NCI-H345 treated with DMSO at 0.1 percent for 48 hours (cell line): ENCODE measurements at regions not wholly inside any gene's neighbourhood (a gene's known extent, or its start where the extent isn't known, plus 50 kb on each side); places are given as distances from the start of the nearest gene placed in this dataset.
A peak's percentile ranks its signal among the peaks of the same experiment; 100 is the strongest.

Experiments used
- DNase-seq: peaks from one replicate; lab custom pipeline; 2025; ENCODE audit not compliant: unreplicated experiment; lab: John Stamatoyannopoulos, UW

DNA sequence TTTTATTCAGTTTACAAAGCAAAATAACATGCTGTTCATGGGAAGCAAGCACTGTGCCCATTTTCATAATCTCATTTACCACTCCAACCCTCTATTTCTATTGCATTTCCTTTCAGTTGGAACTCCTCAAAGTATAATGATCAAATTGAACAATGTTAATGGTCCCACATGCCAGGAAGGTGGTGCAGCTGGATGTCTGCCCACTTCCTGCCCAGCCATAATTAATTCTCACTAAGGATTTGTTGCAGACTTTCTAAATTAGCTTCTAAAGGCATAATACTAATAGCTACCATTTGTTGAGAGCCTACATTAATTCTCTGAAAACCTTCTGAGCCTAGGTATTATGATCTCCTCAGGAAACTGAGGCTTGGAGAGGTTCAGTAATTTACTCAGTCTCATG is 316.1 kb upstream of the TPM1 start:
- no peak for DNase-seq

DNA sequence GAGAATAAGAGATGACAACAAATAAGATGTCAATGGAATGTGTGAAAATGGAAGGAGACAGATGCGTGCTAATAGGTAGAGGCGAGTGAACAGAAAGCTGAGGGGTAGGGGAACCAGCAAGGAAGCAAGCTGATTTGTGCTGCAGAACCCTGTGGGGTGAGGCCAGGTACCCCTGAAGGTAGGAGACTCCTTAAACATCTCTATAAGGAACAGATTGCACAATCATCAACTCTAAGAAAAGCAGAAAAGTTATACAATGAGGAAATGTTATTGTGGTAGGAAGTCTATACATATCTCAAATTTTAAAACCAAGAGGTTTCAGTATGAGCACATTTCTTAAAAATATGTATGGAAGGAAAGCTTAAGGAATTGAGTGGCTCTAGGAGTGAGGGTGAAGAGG is 315.0 kb upstream of the TPM1 start:
- DNase-seq = no peak

DNA sequence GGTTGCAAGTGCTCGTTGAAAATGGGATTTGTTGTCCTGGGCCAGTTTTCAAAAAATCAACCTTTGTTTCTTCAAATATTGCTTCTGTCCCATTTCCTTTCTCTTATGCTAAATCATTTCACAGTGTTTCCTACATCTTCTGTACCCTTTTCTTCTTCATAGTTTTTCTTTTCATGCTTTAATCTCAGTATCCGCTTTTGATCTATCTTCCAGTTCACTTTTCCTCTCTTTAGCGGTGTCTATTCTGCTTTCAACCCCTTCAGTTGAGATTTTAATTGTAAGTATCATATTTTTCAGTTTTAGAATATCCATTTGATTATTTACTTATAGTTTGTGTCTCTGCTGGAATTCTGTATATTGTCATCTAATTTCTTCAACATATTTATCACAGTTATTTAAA is 311.7 kb upstream of the TPM1 start:
- no peak for DNase-seq

DNA sequence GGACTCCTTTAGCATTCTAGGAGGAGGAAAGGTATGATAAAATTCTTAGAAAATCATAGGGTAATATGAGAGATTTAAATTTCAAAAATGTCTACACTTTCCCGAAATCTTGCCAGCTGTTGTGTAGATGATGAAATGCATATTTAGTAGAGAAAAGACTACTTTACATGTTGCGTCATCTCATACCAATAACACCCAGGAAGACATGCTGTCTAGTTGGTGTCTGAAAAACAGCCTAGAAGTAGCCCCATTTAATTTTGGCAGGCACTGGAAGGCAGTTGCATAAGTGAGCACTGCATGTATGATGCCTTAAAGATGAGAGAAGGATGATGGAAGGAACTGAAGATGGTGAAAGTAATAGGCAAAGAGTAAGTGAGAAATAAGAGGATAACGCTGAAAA is 310.5 kb upstream of the TPM1 start:
- DNase-seq = no peak

DNA sequence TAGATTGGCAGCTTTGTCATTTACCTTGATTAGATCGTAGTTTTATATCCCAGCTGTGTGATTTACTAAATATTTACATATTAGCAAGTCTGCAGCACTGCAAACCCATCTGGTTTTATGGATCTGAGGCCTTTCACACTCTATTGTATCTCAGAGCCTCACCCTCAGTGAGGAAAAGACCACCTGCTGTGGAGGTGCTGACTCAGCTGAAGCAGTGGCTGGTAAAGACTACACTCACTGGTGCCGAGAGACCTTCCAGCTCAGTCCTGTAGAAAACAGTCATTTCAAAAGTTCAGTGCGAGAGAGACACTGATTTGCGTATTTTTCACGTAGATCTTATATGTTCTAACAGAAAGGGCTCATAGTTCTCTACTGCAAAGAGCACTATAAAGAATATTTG is 307.8 kb upstream of the TPM1 start:
- no peak for DNase-seq

DNA sequence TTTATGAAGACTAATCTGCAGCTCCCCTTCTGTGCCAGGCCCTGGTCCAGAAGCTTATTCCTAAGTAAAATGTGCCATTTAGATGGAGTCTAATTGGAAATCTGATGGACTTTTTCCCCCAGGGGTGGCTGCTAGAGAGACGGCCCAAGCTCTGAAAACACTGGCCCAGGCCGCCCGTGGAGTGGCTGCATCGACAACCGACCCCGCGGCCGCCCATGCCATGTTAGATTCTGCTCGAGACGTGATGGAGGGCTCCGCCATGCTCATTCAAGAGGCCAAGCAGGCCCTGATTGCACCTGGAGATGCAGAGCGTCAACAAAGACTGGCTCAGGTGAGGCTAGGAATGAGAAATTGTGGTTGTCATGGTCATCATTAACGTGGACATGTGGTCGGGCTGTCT is 305.8 kb upstream of the TPM1 start:
- no peak for DNase-seq

DNA sequence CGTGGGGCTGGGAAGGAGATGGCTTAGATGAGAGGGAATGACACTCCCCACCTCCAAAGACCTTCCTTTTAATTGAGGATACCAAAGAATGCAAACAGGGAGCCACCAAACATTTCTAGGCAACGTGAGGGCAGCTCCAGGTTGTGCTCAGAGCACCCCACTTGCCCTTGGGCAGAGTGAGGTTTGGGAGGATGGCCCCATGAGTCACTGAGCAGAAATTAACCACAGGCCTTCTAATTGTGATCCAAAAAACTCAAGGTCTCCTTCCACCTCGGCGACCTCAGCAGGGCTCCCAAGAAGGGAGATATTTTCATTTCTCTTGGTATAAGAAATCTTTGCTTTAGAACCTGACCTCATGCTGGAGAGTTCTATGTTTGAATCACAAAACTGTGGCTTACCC is 305.0 kb upstream of the TPM1 start:
- no peak for DNase-seq

DNA sequence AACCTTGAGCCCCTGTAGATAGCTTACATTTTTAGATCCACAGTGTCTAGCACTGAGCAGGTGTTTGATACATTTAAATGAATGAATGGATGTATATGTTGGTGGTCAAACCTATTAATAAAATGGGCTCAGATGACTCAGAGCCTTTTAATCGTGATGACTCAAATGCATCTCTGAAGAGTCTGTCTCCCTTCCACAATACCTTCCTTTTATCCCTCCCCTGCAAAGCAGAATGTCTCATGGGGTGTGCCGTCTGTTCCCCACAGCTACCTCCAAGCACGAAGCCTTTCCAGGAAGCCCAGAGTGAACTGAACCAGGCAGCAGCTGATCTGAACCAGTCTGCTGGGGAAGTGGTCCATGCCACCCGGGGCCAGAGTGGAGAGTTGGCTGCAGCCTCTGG is 303.5 kb upstream of the TPM1 start:
- DNase-seq = no peak

DNA sequence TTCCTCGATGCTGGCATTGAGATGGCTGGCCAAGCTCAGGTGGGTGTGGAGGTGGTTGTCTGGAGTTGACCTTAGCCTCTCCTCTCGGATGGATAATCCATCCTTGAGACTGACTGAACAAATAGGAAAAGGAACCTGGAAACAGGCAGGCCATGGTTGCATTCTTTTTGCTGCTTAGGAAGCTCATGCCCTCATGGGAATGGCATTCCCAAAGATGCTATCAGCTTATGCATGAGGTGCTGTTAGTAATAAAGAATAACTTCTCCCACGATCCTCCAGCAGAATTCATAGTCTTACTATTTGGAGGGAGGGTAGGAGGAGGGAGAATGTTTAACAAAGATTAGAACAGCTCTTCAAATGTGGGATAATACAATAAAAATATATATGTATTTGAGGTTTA is 303.0 kb upstream of the TPM1 start:
- no peak for DNase-seq

DNA sequence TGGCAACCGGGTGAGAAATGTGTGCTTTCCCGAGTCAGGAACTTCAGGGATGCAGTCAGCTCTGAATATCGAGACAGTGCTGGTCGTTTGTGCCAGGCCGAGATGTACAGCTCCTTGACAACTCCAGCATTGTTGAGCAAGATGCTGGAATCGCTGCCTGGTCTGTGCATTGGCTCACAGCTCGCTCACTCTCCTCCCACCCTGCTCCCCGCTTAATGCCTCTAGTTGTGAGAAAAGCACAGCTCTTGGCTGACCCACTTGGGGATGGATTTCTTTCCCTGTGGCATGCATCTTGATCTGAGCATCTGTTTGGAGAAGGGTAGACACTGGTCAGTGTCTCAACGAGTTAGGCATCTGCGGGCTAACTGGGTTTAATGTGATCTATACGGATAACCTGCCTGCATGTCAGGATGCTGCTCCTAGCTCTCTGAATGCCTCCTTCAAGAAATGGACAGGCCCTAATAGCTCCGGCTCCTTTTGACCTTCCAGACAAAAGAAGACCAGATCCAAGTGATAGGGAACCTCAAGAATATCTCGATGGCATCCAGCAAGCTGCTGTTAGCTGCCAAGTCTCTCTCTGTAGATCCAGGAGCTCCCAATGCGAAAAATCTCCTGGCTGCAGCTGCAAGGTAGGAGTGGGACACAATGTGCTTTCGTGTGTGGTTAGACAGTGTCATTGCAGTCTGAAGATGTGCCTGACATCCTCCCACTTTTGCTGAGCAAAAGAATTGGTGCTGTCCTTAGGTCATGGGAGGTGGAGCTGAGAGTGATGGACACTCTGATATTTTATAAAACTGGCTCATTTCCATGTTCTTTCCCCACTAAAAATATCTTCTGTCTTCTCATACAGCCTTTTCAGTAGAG is 302.2 kb upstream of the TPM1 start:
- DNase-seq = no peak

DNA sequence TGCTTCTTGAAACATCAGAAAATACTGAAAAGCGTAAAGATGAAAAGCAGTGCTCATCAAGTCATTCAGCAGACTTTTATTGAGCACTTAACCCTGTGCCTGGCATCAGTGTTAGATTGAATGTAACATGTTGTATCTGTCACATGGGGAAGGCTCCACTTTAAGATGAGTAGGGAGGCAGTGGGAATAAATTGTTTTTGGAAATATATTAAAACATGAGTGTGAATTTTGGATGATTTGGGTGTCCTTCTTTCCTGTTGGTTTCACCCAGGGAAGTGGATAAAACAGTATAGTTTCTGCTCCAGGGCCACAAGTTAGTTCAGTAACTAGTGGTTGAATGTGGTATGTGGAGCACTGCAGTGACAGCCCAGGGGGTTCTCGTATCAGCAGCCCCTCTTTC is 301.4 kb upstream of the TPM1 start:
- DNase-seq = no peak

DNA sequence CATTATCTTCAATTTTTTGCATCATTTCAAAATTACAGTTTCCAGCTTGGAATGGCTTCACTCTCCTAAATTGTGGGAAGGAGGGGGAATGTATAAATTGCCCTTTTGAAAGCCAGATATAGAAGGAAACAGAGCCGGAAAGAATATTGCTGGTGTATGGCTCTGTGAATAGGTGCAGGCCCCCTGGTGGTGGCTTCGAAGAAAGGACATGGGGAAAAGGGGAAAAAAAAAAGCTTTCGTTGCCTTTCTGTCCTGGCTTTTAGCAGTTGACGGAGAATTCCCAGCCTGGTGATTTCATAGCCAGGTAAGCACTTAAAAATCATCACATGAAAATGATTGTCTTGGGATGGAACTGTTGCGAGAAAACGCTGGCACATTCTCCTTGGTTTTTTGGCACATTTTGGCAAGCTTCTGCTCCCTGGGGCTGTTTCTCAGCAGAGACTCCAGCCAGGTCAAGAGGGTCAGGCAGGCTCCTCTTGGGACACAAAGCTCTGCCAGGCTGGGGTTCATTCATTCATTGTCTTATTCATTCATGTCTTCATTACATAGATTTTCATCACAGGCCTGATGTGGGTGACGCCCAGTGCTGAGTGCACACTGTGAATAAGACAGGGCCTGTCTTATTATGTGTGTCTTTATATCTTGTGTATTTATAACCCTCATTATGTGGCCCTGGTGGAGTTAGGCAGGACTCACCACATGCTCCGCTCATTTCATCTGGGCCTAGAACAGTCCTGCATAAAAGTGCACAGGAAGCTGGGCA is 300.0 kb upstream of the TPM1 start:
- peak; percentile 14 for DNase-seq

DNA sequence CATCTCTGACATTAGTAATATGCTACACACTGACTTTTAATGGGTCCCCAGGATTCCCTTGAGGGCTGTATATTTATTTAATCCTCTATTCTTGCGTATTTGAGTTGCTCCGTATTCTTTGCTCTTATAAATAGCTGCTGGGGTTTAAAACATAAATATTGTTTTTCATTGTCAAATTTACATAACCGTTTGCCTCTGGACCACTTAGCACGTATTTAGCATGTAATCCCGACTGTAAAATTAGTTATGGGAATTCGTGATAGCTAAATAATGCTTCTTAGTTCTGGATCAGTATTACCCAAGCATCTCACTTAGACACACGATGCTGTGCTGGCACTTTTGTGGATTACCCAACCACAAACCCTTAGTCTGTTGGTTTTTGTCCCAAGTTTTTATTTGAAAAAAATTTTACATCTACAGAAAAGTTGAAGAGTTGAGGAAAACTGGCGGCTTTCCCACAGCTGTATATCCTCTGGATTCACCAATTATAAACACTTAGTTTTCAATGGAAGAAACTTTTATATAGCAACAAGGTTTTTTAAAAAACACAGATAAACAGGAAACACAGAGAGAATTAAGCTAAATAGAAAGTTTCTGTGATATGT is 296.8 kb upstream of the TPM1 start:
- DNase-seq = no peak

DNA sequence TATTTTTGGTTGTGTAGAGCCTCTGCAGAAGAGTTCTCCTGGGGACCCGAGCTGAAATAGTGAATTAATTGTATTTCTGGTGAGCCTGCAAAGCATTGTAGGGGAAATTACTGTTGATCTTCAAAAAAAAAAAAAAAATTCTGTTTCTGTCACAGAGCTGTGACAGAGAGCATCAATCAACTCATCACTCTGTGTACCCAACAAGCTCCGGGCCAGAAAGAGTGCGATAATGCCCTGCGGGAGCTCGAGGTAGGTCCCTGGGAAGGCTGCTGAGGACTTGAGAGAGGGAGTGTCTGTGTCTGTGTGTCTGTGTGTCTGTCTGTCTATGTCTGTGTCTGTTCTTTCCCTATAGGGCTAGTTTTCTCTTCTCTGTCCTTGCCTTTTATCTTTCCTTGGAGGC is 294.4 kb upstream of the TPM1 start:
- DNase-seq = no peak

DNA sequence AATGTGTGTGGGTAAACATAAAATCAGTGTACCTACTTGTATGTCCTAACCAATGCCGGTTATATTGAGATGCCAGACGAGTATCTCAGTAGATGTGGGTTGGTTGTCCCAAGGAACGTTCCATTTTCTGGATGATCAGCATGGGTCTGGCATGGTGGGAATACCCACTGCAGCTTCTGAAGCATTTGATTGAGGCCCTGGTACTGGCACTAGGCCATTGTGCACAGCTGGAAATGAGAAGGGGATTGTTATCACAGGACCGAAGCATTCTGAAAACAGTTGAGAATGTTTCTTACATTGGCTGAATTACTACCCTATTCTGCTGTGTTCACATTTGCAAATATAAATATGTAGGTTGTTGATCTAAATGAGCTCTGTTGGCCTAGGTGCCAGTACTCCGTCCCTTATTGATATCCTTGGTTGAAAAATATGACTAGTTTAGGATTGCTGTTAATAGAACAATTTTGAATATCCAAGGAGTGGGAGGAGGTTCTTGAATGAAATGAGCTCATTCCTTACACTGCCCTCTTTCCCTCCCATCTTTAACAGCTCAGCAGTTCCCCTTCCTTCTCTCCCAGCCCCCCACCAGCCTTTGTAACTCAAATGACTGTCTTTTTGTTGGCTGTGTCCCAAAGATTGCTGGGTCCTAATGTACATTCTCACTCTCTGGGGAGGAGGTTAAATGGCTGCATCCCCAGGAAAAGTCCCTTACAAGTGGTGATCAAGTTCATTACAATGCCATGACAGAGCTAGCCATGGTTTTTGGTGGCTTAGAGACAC is 293.3 kb upstream of the TPM1 start:
- DNase-seq = no peak

DNA sequence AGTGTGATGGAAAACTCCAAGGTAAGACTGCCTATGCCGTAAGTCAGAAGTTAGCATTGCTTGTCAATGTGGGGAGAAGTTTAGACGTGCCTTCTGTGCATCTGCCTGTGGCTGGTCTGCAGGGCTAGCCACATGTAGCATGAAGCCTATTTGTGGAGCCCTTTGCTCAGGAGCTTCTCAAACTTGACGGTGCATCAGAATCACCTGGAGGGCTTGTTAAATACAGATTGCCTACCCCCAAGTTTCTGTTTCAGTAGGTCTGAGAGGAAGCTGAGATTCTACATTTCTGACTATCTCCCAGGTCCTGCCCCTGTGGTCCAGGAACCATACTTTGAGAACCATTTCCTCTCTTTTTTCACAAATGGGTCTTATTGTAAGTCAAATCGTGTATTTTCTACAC is 292.1 kb upstream of the TPM1 start:
- DNase-seq = no peak

DNA sequence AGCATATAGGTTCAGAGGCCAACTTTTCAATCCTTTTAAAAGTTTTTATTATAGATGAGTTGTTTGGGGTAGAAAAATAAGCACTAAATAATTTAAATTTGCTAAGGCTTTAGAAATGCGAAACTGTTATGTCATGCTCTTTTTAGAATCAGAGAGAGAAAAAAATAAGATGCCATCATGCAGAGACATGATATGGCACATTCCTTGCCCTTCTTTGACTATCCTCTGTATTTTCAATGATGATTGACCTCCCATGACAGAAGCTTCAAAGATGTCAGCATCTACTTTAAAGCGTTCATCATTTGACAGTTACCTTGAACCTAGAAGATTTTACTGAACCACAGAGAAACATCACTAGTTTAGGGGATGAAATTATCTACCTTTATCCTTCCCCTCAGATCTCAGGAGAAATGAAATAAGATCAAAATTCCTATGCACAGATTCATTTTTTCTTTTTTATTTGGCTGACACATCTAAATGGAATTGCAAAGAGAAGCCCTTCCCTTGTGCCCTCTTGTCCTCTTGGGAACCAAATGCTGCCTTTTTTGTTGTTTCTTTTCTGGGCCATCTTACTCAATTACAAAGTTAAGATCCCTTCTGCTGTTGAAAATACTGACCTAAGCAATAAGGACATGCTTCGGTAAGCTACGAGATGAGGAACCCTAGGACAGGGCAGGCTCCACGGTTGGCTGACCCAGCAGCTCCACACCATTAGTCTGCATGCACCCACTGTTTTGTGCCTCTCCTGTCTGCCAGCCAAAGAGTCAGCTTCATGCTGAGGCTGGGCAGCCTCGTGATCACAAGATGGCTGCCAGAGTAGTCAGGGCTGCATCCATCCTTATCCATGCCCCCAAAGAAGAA is 289.7 kb upstream of the TPM1 start:
- no peak for DNase-seq

DNA sequence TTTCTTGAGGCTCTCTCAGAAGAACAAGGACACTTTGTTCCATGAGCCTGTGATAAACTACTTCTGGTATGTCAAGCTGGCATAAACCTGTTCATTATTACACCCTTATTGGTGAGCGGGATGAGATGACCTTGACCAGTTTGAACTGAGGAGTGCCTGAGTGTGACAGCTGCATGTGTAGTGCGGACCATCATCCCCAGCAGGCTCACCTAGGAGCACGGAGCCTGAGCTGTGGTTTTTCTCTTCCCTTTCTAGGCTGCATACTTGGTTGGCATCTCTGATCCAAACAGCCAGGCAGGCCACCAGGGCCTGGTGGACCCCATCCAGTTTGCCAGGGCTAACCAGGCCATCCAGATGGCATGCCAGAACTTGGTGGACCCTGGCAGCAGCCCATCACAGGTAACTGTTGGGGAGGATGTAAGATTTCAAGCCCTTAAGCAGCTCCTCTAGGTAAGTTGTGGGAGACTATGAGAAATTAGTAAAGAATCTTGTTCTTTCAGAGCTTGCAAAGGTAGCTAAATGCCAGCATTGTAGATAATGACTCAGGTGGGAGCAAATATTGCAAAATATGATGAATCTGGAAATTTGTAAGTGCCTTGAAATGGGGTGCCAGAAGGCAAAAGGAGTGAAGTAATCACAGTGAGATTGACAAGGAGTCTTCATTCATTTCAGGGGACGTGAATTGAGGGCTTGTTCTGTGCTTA is 288.9 kb upstream of the TPM1 start:
- no peak for DNase-seq

DNA sequence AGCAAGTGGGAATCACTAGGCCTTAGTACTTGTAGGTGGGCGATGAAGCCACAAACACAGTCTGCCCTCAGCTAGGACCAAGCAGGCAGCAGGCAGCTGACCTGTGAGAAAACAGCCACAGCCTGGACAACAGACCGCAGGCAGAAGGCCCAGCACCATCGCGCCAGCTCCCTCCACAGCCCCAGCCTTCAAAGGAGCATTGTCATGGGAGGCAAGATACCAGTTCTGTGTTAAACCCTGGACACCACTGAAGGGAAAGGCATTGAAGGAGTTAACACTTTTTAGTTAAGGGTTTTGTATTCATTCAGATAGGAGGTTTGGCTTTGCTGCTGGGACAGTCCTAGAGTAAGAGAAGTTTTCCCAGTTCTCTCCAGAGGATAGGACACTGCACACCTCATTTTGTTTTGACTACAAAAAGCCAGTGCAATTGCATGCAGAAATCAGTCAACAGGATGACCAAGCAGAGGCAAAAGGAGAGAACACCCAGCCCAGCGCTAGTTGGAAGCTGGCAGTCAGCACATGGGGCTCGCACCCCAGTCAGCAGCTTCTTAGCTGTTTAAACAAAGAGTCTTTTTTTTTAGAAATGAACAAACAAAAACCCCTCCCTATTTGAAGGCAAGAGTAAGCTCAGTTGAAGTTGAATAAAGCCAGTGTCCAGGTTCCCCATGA is 286.1 kb upstream of the TPM1 start:
- DNase-seq = no peak
